SK-N-SH treated with all-trans-retinoic acid at 6 μM for 48 hours (cell line): ENCODE measurements at regions not wholly inside any gene's neighbourhood (a gene's known extent, or its start where the extent isn't known, plus 50 kb on each side); places are given as distances from the start of the nearest gene placed in this dataset.

Source experiments
- CSRNP3 ChIP-seq: fragments of 250-450 bp; sonication (Bioruptor Pico); IDR thresholded peaks from 2 replicates; pipeline ENCODE4 v1.5.1; 2021; ENCODE audit warnings: mild to moderate bottlenecking, moderate library complexity
- OSR1 ChIP-seq: fragments of 250-450 bp; sonication (Bioruptor Pico); IDR thresholded peaks from 2 replicates; pipeline ENCODE4 v1.8.0; 2022; ENCODE audit warnings: moderate library complexity, mild to moderate bottlenecking, inconsistent platforms
- PATZ1 ChIP-seq: fragments of 250-450 bp; sonication (Bioruptor Pico); IDR thresholded peaks from 2 replicates; pipeline ENCODE4 v1.8.0; 2020; ENCODE audit warnings: mild to moderate bottlenecking, moderate library complexity, borderline replicate concordance
- POU6F1 ChIP-seq: fragments of 250-450 bp; sonication (Bioruptor Pico); IDR thresholded peaks from 2 replicates; pipeline ENCODE4 v1.8.0; 2021; ENCODE audit warnings: low read depth, mild to moderate bottlenecking, moderate library complexity, borderline replicate concordance
- TCF4 ChIP-seq: fragments of 250-450 bp; sonication (Bioruptor Pico); IDR thresholded peaks from 2 replicates; pipeline ENCODE4 v1.8.0; 2021; ENCODE audit warnings: mild to moderate bottlenecking, moderate library complexity, borderline replicate concordance
- ZFP3 ChIP-seq: fragments of 250-450 bp; sonication (Bioruptor Pico); IDR thresholded peaks from 2 replicates; pipeline ENCODE4 v1.5.0; 2020; ENCODE audit warnings: mild to moderate bottlenecking, moderate library complexity

DNA sequence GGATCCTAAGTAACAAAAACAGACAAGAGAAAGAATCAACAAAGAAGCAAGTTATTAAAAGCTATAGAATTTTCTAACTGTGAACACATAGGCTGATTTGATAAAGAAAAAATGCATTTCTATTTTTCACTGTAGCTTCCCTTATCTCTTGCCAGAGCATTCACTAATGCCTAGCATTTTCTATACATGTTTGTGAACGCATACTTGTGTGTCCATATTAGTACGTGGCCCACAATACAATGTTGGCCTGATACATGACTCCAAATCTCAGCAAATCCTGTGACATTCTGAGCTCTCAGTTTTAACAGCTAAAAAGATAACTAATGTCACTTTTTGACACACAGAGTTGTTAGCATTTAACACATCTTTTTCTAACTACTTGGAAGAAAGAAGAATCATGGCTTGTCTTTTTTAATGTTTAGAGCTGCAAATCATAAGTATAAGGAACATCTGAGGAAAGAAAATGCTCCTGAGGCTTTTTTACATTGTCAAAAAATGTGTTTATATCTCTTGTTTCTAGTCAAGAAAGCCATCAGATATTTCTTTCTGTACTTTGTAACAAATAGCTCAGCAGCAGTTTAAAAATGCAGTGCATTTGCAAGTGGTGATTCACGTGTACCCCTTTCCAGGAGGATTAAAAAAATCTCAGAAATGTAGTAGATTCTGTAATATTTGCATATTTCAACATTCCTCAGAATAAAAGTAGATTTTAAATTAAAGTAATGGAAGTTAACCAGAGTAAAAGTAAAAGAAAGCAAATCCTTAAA is 1646.8 kb upstream of the TMEFF2 start:
- TF ChIP-seq TCF4 (CRISPR knock-in tag), result no peak
- no peak for TF ChIP-seq PATZ1
- no peak for TF ChIP-seq POU6F1 (CRISPR knock-in tag)
- TF ChIP-seq CSRNP3, result no peak
- no peak for TF ChIP-seq ZFP3 (CRISPR knock-in tag)
- TF ChIP-seq OSR1, result no peak
